A673 (cell line): ENCODE measurements at regions not wholly inside any gene's neighbourhood (a gene's known extent, or its start where the extent isn't known, plus 50 kb on each side); places are given as distances from the start of the nearest gene placed in this dataset.

Experiments
- BruUV-seq: library from RNA; stranded (reverse); fragments of 400-500 nt; replicated peaks from 2 replicates; lab custom pipeline; 2021; lab: Mats Ljungman, UMichigan
- CTCF ChIA-PET: fragments of 300-600 bp; sonication (Branson Sonifier 250); formaldehyde crosslinking; loops from one replicate; lab custom pipeline; 2022; ENCODE audit warnings: antibody characterized with exemption; lab: Charles Lee
- POLR2A ChIA-PET: fragments of 300-600 bp; sonication (Branson Sonifier 250); formaldehyde crosslinking; loops from one replicate; lab custom pipeline; 2022; ENCODE audit warnings: antibody characterized with exemption; ENCODE audit not compliant: low non-redundant PET; lab: Charles Lee
- DNase-seq: peaks from one replicate; pipeline ENCODE4 v3.0.0-alpha.2; 2015; ENCODE audit warnings: low spot score
- H3K27ac ChIP-seq: fragments of 200-600 bp; sonication (generic); 2 replicates; pipeline ENCODE4 v1.5.1; 2016; ENCODE audit warnings: mixed run types, low read depth, mild to moderate bottlenecking, mixed read lengths, antibody characterized with exemption, low read length; ENCODE audit not compliant: poor library complexity, severe bottlenecking
- H3K27me3 ChIP-seq: fragments of 200-600 bp; sonication (generic); replicated peaks from 2 replicates; pipeline ENCODE4 v1.6.1; 2017; ENCODE audit warnings: mixed run types, low read depth, mild to moderate bottlenecking, mixed read lengths, antibody characterized with exemption, low read length; ENCODE audit not compliant: insufficient read depth, poor library complexity
- H3K36me3 ChIP-seq: fragments of 200-600 bp; sonication (generic); 2 replicates; pipeline ENCODE4 v1.6.1; 2016; ENCODE audit warnings: mixed run types, mild to moderate bottlenecking, mixed read lengths, antibody characterized with exemption, low read length; ENCODE audit not compliant: insufficient read depth, poor library complexity, severe bottlenecking
- H3K4me1 ChIP-seq: fragments of 200-600 bp; sonication (generic); 2 replicates; pipeline ENCODE4 v1.6.1; 2017; ENCODE audit warnings: mixed run types, mild to moderate bottlenecking, mixed read lengths, antibody characterized with exemption, low read length; ENCODE audit not compliant: insufficient read depth, poor library complexity, severe bottlenecking
- H3K4me3 ChIP-seq: fragments of 200-600 bp; sonication (generic); 2 replicates; pipeline ENCODE4 v1.5.1; 2016; ENCODE audit warnings: low read depth, mixed run types, mild to moderate bottlenecking, mixed read lengths, low read length; ENCODE audit not compliant: poor library complexity, severe bottlenecking
- H3K9me3 ChIP-seq: fragments of 200-600 bp; sonication (generic); 2 replicates; pipeline ENCODE4 v1.6.1; 2016; ENCODE audit warnings: mixed run types, low read depth, mild to moderate bottlenecking, mixed read lengths, antibody characterized with exemption, low read length; ENCODE audit not compliant: poor library complexity, severe bottlenecking
- EZH2 ChIP-seq: fragments of 200-600 bp; sonication (generic); IDR thresholded peaks from 2 replicates; pipeline ENCODE4 v1.6.1; 2017; ENCODE audit warnings: borderline replicate concordance, low read depth, mild to moderate bottlenecking, mixed read lengths, antibody characterized with exemption, low read length; ENCODE audit not compliant: poor library complexity, severe bottlenecking
- intact Hi-C: fragments of 100-400 bp; cut with micrococcal nuclease; formaldehyde crosslinking; loops from one replicate; pipeline ENCODE4 v1.10.0; 2022; ENCODE audit not compliant: unreplicated experiment
- TF ChIP-seq, protein P1 (sequence below): fragments of 300-800, 200-600 bp; sonication (generic); conservative IDR thresholded peaks from 2 replicates; pipeline ENCODE4 v1.5.1; 2017; ENCODE audit warnings: low read depth, mild to moderate bottlenecking, antibody characterized with exemption, low read length, moderate library complexity, mixed read lengths

DNA sequence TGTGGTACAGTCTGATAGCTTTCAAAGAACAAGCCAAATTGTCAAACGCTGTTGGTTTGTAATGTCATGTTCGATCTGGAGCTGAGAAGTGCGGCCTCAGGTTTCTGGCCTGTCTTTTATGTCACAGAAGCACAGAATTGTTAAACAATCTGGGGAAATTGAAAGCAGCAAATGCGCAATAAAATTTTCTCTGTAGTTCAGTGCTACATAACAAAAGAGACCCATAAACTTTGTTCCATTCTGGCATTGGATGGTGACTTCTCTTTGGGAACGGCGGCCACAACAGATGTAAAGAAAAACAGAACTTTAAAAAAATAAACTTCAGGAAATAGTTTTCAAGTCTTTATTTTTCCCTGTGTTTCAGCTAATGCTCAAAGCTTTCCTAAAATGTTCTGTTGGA, 106.9 kb downstream of the PRL start:
- ChIA-PET POLR2A (no interaction called here), CTCF (no interaction called here)
- no TSS peak for BruUV-seq
- intact Hi-C loops: no loop called here
- Histone ChIP-seq H3K27ac (no peak overlapping the region), H3K4me3 (no peak overlapping the region), H3K4me1 (no peaks in the 10 kb centered on the region), H3K36me3 (no peaks in the 10 kb centered on the region), H3K27me3 (no peaks in the 10 kb centered on the region), H3K9me3 (no peaks in the 10 kb centered on the region)
- TF ChIP-seq, protein P1, sequence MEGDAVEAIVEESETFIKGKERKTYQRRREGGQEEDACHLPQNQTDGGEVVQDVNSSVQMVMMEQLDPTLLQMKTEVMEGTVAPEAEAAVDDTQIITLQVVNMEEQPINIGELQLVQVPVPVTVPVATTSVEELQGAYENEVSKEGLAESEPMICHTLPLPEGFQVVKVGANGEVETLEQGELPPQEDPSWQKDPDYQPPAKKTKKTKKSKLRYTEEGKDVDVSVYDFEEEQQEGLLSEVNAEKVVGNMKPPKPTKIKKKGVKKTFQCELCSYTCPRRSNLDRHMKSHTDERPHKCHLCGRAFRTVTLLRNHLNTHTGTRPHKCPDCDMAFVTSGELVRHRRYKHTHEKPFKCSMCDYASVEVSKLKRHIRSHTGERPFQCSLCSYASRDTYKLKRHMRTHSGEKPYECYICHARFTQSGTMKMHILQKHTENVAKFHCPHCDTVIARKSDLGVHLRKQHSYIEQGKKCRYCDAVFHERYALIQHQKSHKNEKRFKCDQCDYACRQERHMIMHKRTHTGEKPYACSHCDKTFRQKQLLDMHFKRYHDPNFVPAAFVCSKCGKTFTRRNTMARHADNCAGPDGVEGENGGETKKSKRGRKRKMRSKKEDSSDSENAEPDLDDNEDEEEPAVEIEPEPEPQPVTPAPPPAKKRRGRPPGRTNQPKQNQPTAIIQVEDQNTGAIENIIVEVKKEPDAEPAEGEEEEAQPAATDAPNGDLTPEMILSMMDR: no peak
- TF ChIP-seq EZH2: no peak
- no peak for DNase-seq

GRCh38 chr6:22194188-22194921, 102.5 kb downstream of the PRL start:
- no peaks in the 10 kb centered on the region for H3K4me1 ChIP-seq
- no peak for DNase-seq
- intact Hi-C loops: no loop called here
- ChIA-PET POLR2A (no interaction called here), CTCF (no interaction called here)
- no peaks in the 10 kb centered on the region for H3K36me3 ChIP-seq
- no peak overlapping the region for H3K4me3 ChIP-seq
- H3K27ac ChIP-seq: no peak overlapping the region
- no TSS peak for BruUV-seq
- H3K9me3 ChIP-seq: no peaks in the 10 kb centered on the region
- no peaks in the 10 kb centered on the region for H3K27me3 ChIP-seq
- no peak for TF ChIP-seq EZH2
- TF ChIP-seq, protein P1: no peak

DNA sequence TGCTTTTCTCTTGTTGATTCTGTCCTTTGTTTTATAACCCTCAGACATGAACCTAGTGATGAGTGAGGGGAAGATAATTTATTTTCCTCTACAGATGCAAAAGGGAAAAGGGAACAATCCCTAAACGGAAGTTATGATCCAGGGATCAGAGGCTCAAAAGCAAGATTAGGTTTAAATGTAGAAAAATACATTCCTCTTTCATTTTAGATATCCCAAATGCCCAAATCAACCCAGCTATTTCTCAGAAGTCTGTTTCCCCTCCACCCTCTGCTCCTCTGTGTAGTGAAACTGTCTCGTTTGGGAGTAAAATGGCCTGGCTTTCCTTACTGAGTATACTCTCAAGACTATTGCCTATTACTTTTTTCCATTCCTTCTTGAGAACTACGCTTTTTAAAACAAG, 97.1 kb downstream of the PRL start:
- Histone ChIP-seq H3K27ac (no peak overlapping the region), H3K4me3 (no peak overlapping the region), H3K9me3 (no peaks in the 10 kb centered on the region), H3K4me1 (no peaks in the 10 kb centered on the region), H3K36me3 (no peaks in the 10 kb centered on the region), H3K27me3 (no peaks in the 10 kb centered on the region)
- BruUV-seq: no TSS peak
- ChIA-PET CTCF (no interaction called here), POLR2A (no interaction called here)
- intact Hi-C loops: no loop called here
- no peak for DNase-seq
- no peak for TF ChIP-seq EZH2
- TF ChIP-seq, protein P1: no peak
